ENCODE measurements at regions not wholly inside any gene's neighbourhood (a gene's known extent, or its start where the extent isn't known, plus 50 kb on each side); places are given as distances from the start of the nearest gene placed in this dataset.
A peak's percentile ranks its signal among the peaks of the same experiment; 100 is the strongest.

DNA sequence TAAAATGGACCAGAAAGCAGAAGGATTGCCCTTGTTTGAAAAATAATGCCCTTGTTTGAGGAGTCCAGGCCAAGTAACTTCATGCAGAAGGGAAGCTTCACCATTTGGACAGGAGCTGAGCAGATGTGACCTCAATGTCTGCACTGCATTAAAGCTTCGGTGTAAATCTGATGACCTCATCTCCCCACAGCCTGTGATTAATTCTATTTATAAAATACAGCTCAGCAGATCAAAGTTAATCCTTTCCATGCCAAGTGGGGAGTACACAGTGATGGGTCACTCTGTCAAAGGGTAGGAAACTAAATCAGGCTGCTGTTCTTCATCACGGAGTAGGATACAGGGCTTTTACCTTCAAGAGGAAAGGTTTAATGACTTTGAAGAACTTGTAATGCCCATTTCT is 533.7 kb downstream of the RPS29 start:
- H3K79me2 ChIP-seq (ENCODE audit: low read depth): no peaks in the 10 kb centered on the region
- TF ChIP-seq, protein P1, sequence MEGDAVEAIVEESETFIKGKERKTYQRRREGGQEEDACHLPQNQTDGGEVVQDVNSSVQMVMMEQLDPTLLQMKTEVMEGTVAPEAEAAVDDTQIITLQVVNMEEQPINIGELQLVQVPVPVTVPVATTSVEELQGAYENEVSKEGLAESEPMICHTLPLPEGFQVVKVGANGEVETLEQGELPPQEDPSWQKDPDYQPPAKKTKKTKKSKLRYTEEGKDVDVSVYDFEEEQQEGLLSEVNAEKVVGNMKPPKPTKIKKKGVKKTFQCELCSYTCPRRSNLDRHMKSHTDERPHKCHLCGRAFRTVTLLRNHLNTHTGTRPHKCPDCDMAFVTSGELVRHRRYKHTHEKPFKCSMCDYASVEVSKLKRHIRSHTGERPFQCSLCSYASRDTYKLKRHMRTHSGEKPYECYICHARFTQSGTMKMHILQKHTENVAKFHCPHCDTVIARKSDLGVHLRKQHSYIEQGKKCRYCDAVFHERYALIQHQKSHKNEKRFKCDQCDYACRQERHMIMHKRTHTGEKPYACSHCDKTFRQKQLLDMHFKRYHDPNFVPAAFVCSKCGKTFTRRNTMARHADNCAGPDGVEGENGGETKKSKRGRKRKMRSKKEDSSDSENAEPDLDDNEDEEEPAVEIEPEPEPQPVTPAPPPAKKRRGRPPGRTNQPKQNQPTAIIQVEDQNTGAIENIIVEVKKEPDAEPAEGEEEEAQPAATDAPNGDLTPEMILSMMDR (IDR thresholded peaks at IDR 0.05): no peak
- TF ChIP-seq EZH2 (IDR thresholded peaks at IDR 0.05) (no peak), EZH2phosphoT487 (IDR thresholded peaks at IDR 0.05) (no peak)
- no peak overlapping the region for H3K4me2 ChIP-seq
- H3K9ac ChIP-seq: no peak overlapping the region
- no peak overlapping the region for H3K27ac ChIP-seq
- Mint-ChIP-seq H3K4me3 (no peak overlapping the region), H3K9me3 (peaks cover 3% of the 10 kb centered on the region), H3K27me3 (ENCODE audit: insufficient read depth, low read depth) (peaks cover 3% of the 10 kb centered on the region), H3K4me1 (peaks cover 43% of the 10 kb centered on the region), H3K36me3 (peaks cover 3% of the 10 kb centered on the region), H3K27ac (no peak overlapping the region)
- no peaks in the 10 kb centered on the region for H3K27me3 ChIP-seq
- no peaks in the 10 kb centered on the region for H4K20me1 ChIP-seq (ENCODE audit: low read depth)
- H3F3A ChIP-seq (ENCODE audit: low read depth): no peaks in the 10 kb centered on the region
- no peak overlapping the region for H3K4me3 ChIP-seq
- DNase-seq (ENCODE audit: low spot score): no peak
- no peaks in the 10 kb centered on the region for H3K36me3 ChIP-seq
- no peaks in the 10 kb centered on the region for H3K9me3 ChIP-seq (ENCODE audit: low read depth)
- no peak overlapping the region for H2AFZ ChIP-seq (replicated peaks)
- H3K4me1 ChIP-seq: no peaks in the 10 kb centered on the region

DNA sequence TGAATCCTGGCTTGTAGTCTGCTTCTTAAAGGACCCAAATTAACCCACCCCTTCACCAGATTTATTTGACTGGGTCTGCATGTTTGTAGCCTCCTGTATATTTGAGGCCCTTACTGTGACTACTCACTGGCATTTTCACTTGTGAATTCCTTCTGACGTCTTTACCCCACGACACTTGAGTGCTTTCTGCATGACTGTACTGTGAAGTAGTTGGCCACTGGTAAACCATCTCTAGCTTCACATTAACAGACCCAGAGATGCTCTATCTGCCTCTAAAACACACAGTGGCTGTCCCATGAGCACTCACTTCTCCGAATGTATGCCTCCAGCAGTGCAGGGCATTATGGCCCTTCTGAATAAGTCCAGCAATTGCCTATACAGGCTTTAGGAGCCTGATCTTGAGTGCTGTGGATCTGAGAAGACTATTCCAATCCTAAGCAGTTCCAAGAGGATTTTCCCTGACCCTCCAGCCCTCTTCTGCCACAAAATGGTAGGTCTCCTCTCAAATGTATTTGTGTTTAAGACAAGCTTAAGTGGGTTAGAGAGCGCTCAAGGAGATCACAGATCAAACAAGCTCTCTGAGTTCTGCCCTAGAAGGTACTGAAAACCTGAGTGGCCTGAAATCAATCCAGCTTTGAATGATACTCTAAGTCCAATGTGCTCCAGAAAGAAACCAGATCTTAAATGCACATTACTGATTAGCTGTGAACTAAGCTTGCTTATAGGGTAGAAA is 534.7 kb downstream of the RPS29 start:
- H2AFZ ChIP-seq (replicated peaks): no peak overlapping the region
- H3K9me3 Mint-ChIP-seq: peaks cover 5% of the 10 kb centered on the region
- H3K4me3 Mint-ChIP-seq: no peak overlapping the region
- no peaks in the 10 kb centered on the region for H3K27me3 ChIP-seq
- no peaks in the 10 kb centered on the region for H3K27me3 Mint-ChIP-seq (ENCODE audit: insufficient read depth, low read depth)
- H3K9ac ChIP-seq: no peak overlapping the region
- no peak for DNase-seq (ENCODE audit: low spot score)
- H3K4me2 ChIP-seq: no peak overlapping the region
- peaks cover 45% of the 10 kb centered on the region for H3K4me1 Mint-ChIP-seq
- peaks cover 3% of the 10 kb centered on the region for H3K36me3 Mint-ChIP-seq
- no peaks in the 10 kb centered on the region for H4K20me1 ChIP-seq (ENCODE audit: low read depth)
- TF ChIP-seq EZH2 (IDR thresholded peaks at IDR 0.05) (no peak), EZH2phosphoT487 (IDR thresholded peaks at IDR 0.05) (no peak)
- TF ChIP-seq, protein P1 (IDR thresholded peaks at IDR 0.05): no peak
- no peaks in the 10 kb centered on the region for H3F3A ChIP-seq (ENCODE audit: low read depth)
- no peak overlapping the region for H3K4me3 ChIP-seq
- H3K27ac ChIP-seq: no peak overlapping the region
- no peaks in the 10 kb centered on the region for H3K36me3 ChIP-seq
- no peak overlapping the region for H3K27ac Mint-ChIP-seq
- no peaks in the 10 kb centered on the region for H3K79me2 ChIP-seq (ENCODE audit: low read depth)
- no peaks in the 10 kb centered on the region for H3K9me3 ChIP-seq (ENCODE audit: low read depth)
- H3K4me1 ChIP-seq: no peaks in the 10 kb centered on the region

DNA sequence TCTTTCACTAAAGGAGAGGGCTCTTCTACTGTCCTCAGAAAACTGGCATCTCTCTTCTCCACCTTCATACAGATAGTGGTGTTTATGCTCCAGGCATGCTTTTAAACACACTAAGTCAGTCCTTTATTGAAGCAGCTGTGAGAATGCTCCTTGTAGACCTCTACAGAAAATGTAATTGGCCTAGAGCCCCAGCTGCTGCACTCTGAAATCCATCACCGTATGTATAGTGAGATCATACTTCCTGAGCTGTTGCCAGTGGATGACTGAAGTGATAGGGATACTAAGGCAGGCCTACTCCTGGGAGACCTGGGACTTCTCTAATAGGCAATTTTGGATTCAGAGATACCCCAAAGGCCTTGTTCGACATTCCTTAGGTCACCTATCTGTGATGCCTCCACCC is 535.4 kb downstream of the RPS29 start:
- H3K27me3 Mint-ChIP-seq (ENCODE audit: insufficient read depth, low read depth): no peaks in the 10 kb centered on the region
- Histone ChIP-seq H2AFZ (replicated peaks) (no peak overlapping the region), H3K9ac (no peak overlapping the region)

More for the DNA sequence above, 535.4 kb downstream of the RPS29 start:
- Histone ChIP-seq H3K27ac (no peak overlapping the region), H3K4me3 (no peak overlapping the region), H3K4me2 (no peak overlapping the region), H4K20me1 (ENCODE audit: low read depth) (no peaks in the 10 kb centered on the region), H3K4me1 (no peaks in the 10 kb centered on the region), H3K36me3 (no peaks in the 10 kb centered on the region), H3F3A (ENCODE audit: low read depth) (no peaks in the 10 kb centered on the region), H3K79me2 (ENCODE audit: low read depth) (no peaks in the 10 kb centered on the region), H3K27me3 (no peaks in the 10 kb centered on the region), H3K9me3 (ENCODE audit: low read depth) (no peaks in the 10 kb centered on the region)
- TF ChIP-seq, protein P1 (IDR thresholded peaks at IDR 0.05): no peak
- Mint-ChIP-seq H3K27ac (peak overlapping the region; percentile 80), H3K9me3 (peaks cover 5% of the 10 kb centered on the region), H3K36me3 (peaks cover 3% of the 10 kb centered on the region), H3K4me3 (no peak overlapping the region), H3K4me1 (peaks cover 45% of the 10 kb centered on the region)
- no peak for DNase-seq (ENCODE audit: low spot score)

All from neural progenitor cell (in vitro differentiated cells).